HG02973 (cell line): ENCODE measurements at regions not wholly inside any gene's neighbourhood (a gene's known extent, or its start where the extent isn't known, plus 50 kb on each side); places are given as distances from the start of the nearest gene placed in this dataset.
"Not testable (repeated sequence)": the region's sequence is repeated elsewhere in the genome, so short reads cannot be mapped to it uniquely, and the experiment has no call there.

Experiments
- ATAC-seq: cut with Tn5 transposase; IDR thresholded peaks from one replicate; pipeline ENCODE4 v1.9.1; 2021; ENCODE audit warnings: moderate library complexity; ENCODE audit not compliant: unreplicated experiment

GRCh38 chr5:120298981-120299380, 165.1 kb upstream of the PRR16 start:
- no peak for ATAC-seq

- ATAC-seq, result no peak
These were observed 159.4 kb upstream of the PRR16 start for GRCh38 chr5:120304663-120305062.

DNA sequence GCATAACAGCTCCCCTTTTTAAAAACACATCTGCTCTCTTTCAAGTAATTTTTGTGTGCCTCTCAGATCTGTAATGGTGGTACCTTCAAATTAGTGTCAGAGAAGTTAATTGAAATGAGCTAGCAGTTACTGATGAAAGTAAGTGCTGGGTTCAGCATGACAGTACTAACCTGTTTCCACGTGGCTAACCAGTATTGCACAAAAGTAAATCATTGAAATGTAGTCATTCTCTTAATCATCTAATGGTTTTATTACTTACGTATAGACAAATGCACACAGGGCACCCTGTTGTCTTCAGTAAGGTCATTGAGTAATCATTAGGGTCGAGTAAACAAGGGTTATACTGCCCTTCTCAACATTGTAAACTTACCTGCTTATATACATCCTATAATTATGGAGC, 157.8 kb upstream of the PRR16 start:
- ATAC-seq, result no peak

- ATAC-seq, result no peak
These were observed 149.9 kb upstream of the PRR16 start for GRCh38 chr5:120314191-120314590.

- ATAC-seq, result no peak
These were observed 143.5 kb upstream of the PRR16 start for GRCh38 chr5:120320626-120321025.

DNA sequence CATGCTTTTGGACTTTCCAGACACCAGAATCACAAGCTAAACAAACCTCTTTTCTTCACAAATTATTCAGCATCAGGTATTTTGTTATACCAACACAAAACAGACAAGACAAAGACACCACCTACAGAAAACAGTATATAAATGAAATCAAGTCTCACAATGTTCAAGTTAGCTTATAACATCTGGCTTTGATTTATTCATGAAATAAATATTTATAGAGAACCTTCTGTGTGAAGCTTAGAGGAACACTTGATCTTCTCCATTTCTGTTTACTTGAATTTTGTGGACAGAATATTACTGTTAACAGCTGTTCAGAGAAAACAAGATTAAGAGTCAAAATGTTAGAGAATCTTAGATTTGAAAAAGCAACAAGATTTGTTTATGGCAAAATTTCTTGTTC, 137.4 kb upstream of the PRR16 start:
- ATAC-seq, result no peak

DNA sequence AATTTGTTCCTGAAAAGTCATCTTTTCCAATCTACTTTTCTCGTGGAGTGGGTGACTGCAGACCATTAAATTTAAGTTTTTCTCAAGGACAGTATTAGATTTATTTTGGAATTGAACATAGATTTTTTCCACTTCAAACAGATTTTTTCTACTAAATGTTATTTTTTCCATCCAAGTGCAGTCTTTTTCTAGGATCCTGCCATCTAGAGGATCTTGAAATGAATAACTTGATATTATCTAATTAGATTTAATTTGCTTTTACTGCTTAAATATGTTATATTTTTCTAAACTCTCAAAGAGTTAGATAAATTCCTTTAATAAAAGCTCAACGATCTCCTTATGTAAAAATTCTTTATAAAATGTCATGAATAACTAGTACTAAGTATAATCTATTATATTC, 136.9 kb upstream of the PRR16 start:
- ATAC-seq, result no peak

- no peak for ATAC-seq
These were observed 135.0 kb upstream of the PRR16 start for GRCh38 chr5:120329095-120329494.

DNA sequence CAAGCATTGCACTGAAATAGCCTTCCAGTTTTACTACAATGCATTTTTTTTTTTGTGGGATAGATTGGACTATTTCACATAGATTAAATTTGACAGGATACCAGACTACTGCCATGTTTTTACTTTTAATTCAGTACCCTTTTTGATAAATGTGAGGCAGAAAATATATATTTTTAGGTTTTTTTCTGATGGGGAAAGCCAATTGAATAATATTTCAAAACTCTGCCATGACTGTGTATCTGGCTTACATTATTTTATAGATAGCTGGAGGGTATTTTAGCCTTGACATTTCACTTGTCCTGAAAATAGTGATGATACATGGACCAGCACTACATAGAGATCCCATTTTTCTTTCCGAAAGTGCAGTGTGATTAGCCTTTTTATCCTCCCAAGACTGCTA, 133.5 kb upstream of the PRR16 start:
- no peak for ATAC-seq

- no peak for ATAC-seq
These were observed 119.9 kb upstream of the PRR16 start for GRCh38 chr5:120344181-120344580.

DNA sequence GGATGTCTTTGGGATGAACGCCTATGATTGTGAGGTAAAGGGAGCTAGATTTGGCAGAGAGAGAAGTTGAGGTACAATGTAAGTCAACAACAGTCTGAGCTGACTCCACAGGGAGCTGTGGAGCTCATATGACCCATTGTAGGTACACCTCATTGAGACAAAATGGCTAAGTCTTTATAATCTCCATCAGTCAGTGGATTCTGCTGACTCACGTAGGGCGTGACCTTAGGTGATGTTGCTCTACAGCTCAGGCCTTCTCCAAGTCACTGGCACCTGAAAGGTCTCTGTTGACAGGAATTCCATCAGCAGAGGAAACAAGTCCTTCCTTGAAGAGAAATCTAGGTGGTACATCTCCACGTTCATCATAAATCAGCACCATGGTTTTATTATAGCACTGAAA, 118.2 kb upstream of the PRR16 start:
- ATAC-seq, result no peak

- ATAC-seq, result not testable (repeated sequence)
These were observed 113.0 kb upstream of the PRR16 start for GRCh38 chr5:120351071-120351470.

DNA sequence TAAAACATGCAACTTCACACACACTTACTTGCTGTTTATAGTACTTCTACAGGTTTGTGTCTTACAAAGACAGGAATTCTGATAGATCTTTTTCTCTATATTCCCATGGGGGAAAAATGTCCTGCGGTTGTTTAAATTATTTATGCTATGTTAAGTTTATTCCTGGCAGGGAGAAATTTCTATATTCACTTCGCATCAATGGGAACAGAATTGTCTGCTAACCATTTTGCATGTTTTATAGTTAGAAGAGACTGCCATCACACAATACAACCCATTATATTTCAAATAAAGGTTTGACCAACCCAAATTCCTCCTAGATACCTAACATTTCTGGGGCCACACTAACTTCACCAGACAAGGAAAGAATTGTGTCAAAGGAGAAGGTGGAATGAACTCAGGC, 110.0 kb upstream of the PRR16 start:
- no peak for ATAC-seq

DNA sequence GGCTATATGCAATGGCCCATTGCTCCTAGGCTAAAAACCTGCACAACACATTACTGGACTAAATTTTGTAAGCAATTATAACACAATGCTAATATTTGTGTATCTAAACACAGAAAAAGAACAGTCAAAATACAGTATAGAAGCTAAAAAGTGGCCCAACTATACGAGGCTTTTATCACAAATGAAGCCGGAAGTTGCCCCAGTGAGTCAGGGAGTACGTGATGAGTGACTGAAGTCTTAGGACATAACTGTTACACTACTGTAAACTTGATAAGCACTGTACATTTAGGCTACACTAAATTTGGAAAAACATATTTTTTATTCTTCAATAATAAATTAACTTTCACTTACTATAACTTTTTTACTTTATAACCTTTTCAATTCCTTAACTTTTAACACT, 105.2 kb upstream of the PRR16 start:
- no peak for ATAC-seq

GRCh38 chr5:120361941-120362340, 102.2 kb upstream of the PRR16 start:
- ATAC-seq, result no peak

DNA sequence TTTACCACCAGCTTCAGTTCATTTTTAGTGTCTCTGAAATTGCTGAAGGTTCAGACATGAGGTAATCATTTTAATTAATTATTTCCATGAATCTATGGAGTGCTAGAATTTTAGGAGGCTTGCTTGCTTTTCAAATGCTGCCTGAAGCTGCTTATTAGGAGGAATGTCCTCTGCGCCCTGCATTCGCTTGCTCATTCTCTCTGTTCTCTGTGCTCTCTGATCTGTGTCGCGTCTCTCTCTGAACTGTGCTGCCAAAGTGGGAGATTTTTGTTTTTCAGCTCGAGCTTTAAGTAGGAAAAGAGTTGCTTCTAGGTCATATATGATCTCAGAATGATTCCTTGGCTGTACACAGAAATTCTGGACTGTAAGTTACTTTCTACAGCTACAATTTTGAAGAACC, 101.7 kb upstream of the PRR16 start:
- no peak for ATAC-seq

- ATAC-seq, result no peak
These were observed 98.2 kb upstream of the PRR16 start for GRCh38 chr5:120365656-120366446.

- ATAC-seq, result no peak
These were observed 96.0 kb upstream of the PRR16 start for GRCh38 chr5:120367896-120368634.

GRCh38 chr5:120368923-120369715, 95.0 kb upstream of the PRR16 start:
- no peak for ATAC-seq

DNA sequence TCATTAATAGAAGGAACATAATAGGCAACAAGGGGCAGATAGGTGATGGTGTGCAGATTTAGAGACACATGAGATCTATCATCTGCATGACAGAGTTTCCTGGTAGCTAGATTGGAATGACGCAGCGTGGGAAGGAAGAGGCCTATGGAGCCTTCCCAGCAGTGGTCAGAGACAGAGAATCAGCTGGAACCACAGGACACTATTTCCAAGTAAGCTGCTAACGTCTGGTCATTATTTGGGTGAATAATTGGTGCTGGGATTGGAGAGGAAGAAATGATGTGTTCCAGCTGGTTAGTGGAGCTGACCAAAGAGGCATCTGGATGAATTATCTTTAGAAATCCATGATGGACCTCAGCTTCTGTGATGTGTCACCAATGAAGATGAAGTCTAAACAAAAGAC, 91.2 kb upstream of the PRR16 start:
- no peak for ATAC-seq

DNA sequence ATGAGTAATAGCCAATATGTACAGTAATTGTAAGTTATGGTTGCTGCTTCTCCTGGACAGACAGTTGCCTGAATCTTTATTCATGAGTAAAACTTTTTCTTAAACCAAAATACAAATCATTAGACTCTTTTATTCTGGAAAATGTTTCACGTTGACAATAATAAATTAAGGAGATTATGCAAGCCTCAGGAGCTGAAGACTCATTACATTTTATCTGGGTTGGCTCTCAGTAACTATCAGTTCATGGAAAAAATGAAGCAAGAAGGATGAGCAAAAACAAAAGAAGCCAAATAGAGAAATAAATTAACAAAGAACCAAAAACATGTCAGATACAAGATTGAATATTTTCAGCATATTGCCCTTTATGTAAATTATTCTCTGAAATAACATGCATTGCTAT, 88.9 kb upstream of the PRR16 start:
- no peak for ATAC-seq

- ATAC-seq, result no peak
These were observed 83.5 kb upstream of the PRR16 start for GRCh38 chr5:120380644-120381043.
